IPS DF 4.7 (cell line): ENCODE measurements at regions not wholly inside any gene's neighbourhood (a gene's known extent, or its start where the extent isn't known, plus 50 kb on each side); places are given as distances from the start of the nearest gene placed in this dataset.
"Not testable (repeated sequence)": the region's sequence is repeated elsewhere in the genome, so short reads cannot be mapped to it uniquely, and the experiment has no call there.

Experiments
- DNase-seq: peaks from one replicate; pipeline ENCODE4 v3.0.0-alpha.2; 2013; ENCODE audit warnings: low spot score; ENCODE audit errors: extremely low read depth

- no peak for DNase-seq
These were observed 159.3 kb upstream of the TNFAIP3 start for GRCh38 chr6:137707590-137708360.

DNA sequence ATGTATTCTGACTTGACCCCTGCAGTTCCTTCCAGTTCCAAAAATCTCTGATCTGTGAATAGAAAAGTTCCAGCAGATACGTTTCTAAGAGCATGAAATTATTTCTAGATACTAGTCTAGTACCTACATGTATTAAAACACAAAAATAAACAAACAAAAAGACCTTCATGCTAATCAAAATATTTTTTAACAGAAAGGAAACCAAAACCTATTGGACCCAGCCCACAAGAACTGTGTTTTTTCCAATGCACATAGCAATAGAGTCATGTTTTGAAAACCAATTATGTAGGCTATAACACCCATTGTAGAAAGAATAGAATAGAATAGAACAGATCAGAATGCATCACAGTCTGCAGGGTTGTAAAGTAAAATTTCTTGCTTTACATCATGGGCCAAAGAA, 158.6 kb upstream of the TNFAIP3 start:
- no peak for DNase-seq

DNA sequence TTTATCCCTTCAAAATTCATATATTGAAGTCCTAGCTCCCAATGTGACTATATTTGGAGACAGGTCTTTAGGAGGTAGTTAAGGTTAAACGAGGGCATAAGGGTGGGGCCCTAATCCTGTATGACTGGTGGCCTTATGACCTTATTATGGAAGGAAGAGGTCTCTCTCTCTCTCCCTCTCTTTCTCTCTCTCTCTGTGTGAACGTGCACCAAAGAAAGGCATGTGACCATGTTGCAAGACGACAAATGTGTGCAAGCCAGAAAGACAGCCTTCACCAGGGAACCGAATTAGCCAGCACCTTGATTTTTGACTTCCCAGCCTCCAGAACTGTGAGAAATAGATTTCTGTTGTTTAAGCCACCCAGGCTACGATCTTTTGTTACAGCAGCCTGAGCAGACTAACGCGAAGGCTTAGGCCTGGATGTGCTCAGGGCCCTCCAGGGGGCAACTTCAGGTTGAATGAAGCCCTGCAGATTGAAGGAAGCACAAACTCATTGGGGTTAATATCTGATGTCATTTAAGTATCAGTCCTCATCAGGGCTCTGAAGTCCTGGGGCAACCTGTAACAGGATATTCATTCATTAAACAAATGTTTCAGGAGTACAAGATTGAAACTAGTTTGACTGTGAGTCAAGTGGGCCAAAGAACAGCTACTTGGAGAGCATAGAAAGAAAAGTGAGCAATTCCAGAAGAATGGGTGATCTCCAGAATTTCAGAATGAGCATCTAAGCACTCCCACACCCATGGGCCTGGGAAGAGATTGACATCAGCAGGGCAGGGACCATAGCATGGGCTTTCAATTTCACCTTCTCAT, 157.4 kb upstream of the TNFAIP3 start:
- DNase-seq, result no peak

DNA sequence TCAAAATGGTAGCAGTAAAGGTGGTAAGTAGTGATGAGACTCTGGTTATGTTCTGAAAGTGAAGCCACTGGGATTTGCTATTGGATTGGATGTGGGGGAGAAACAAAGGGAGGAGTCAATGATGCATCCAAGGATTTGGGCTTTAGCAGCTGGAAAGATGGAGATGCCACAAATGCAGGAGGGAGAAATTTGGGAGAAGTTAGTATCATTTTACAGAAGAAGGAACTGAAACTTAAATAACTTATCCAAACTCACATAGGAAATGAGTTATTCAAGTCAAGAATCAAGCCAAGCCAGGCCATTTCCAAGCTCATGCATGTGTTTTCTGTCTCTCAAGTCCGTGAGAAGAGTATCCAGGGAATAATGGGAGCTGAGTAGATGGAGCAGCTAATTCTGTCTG, 155.1 kb upstream of the TNFAIP3 start:
- DNase-seq, result no peak

- DNase-seq, result no peak
These were observed 154.5 kb upstream of the TNFAIP3 start for GRCh38 chr6:137712587-137712986.

- no peak for DNase-seq
These were observed 151.4 kb upstream of the TNFAIP3 start for GRCh38 chr6:137715589-137716045.

DNA sequence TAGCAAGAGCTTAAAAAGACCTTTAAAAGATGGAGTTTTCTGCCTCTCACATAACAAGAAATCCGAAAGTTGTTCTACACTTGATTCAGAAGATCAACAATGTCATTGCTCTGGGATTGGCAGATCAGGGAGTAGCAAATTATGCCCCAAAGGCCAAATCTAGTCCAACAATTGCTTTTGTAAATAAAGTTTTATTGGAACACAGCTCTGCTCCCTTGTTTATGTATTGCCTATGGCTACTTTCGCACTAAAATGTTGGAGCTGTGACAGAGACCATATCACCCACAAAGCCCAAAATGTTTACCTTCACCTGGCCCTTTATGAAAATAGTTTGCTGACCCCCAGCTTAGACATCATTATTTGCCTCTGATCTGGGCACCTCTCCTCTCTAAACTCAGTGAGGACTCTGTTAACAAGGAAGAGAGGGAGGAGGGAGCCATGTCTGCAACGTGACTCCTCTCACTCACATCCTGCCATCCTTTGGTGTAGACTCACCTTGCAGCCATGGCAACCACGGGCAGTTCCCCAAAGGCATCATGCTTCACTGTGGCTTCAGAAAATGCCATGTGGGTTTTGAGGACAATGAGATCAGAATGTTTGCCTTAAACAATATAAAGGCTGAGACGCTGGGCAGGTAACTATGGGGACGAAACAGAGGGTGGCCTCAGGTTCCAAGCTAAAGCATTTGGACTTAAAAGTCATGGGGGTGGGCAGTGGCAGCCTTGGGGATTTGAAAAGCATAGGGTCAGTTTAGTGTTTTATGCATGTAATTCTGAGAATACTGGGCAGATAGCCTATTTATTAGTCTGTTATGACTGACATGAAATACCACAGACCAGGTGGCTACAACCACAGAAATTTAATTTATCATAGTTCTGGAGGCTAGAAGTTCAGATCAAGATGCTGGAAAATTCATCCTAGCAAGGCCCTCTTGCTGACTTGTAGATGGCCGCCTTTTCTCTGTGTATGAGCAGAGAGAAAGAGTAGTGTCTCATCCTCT, 149.7 kb upstream of the TNFAIP3 start:
- no peak for DNase-seq

DNA sequence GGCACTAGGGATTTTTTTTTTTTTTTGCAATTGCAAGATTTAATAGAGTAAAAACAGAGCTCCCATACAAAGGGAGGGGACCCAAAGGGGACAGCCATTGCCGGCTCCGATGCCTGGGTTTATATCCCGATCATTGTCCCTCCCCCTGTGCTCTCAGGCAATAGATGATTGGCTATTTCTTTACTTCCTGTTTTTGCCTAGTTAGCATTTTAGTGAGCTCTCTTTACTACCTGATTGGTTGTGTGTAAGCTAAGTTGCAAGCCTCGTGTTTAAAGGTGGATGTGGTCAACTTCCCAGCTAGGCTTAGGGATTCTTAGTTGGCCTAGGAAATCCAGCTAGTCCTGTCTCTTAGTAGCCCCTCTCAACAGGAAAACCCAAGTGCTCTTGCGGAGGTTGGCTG, 148.2 kb upstream of the TNFAIP3 start:
- not testable (repeated sequence) for DNase-seq

- DNase-seq, result no peak
These were observed 144.2 kb upstream of the TNFAIP3 start for GRCh38 chr6:137722749-137723272.

DNA sequence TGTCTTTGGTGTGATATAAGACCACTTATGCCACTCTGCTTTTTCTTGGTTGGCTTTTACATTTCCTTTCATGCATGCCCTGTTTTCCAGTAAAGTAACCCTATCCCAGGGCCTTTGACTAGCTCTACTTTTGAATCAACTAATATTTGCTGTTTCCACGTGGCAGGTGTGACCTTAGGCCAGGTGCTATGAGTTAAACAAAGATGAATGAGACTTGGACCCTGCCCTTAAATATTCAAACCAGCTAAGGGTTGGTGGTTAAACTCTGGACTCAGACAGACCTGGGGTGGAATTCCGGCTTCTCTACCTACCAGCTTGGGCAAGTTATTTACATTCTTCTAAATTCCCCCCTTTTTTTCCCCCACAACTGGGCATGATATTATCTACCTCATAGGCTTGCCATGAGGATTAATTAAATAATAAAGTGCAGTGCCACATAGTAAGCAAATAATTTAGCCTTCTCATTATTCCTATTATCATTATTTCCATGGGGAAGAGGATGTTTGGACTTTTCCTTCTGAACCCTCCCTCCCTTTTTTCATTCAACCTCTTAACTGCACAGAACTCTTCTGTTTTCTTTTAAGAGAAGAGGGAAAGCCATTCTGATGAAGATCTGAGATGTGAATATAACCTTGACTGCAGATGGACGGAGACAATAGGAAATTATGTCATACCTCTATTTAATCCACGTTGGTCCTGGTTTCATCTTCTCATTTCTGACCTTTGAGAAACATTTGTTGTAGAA, 143.6 kb upstream of the TNFAIP3 start:
- DNase-seq, result no peak

DNA sequence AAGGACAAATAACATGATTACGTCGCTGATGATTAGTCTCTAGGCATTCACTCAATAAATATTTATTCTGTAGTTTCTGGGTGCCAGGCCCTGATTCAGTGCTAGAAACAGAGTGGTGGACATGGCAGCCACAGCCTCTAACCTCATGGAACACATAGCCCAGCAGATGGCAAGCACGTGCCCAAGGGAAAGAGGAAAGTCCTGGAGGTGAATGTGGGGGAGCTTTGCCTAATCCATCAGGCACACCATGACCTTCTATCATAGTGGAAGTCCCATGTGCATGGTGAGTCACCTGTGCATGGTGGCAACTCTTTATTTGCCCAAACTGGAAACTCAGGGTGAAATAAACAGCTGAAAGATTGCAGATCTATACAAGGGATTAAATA, 143.0 kb upstream of the TNFAIP3 start:
- DNase-seq, result no peak

DNA sequence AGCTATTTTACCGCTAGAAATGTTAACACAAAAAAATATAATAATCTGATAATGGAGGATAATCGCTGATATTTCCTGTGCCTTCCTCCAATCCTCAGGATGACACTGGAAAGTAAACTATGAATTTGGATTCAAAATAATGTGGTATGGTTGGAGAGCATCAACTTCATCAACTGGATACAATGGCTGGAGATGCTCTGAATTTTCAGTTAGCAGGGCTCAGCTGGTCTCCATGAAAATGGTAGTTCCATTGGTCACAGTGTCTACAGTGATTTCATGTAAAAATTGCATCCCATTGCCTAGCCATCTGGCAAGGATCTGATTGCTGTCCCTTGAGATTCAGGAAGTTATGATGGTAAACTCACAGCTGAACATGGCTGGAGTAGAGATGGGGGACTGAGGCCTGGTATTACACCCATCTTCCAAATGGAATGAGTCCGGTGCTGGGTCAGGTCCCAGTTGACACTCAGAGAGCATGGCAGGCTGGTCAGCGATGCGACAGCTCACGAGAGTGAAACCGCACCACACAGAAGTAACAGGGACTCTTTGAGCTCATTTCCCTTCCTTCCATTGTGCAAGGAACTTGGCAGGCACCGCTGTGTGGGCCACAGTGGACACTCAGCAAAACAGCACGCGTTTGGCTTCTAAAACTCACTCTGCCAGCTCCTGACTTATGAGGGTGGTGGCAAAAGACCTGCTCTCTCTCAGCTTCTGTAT, 142.4 kb upstream of the TNFAIP3 start:
- no peak for DNase-seq

DNA sequence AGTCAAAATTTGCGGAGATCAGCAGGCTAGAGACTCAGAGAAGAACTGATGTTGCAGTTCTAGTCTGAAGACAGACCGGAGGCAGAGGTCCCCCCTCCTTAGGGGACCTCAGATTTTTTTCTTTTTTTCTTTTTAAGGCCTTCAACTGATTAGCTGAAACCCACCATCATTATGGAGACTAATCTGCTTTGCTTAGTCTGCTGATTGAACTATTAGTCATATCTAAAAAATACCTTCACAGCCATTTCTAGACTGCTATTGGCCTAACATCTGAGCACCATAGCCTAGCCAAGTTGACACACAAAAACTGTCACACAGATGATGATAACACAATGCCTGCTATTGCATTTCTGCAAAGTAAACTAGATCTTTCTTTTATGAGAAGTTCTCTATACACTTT, 141.1 kb upstream of the TNFAIP3 start:
- no peak for DNase-seq

DNA sequence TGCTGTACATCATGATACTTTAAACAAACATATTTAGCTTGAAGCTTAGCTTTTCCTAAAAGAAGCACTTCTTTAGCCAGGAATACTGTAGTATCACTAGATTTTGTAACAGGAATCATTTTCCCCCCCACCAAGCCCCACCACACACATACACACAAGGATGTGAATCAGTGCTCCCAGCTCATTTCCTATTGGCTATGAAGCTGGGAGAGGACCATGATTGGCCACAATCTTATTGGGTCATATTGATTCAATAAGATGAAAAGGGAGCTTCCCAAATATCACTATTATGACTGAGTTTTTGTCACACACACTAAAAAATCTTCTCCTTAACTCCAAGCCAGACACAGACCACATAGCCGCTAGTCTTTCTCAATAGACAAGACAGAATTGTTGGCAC, 140.5 kb upstream of the TNFAIP3 start:
- DNase-seq, result no peak

DNA sequence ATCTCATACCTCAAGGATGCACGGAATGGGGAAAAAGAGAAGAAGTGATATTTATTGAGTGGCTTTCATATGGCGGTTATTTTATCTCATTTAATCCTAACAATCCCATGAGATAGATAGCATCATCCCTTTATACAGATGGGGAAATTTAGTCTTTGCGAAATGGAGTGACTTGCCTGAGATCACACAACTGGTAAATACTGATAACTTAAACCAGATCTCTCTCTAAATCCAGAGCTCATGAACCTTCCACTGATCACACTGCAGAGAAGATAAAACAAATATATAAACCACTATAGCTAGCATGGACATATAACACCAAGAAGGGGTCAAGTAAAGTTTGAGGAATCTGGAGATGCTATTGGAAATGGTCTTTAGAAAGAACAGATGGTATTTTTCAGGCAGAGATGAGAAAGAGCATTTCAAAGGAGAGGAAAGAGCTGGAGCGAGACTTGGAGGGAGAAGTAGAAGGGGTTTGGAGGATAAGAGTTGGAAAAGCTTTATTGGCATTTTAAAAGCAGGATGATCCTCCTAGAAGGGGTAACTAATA, 139.8 kb upstream of the TNFAIP3 start:
- DNase-seq, result no peak

GRCh38 chr6:137728386-137729349, 138.4 kb upstream of the TNFAIP3 start:
- no peak for DNase-seq

DNA sequence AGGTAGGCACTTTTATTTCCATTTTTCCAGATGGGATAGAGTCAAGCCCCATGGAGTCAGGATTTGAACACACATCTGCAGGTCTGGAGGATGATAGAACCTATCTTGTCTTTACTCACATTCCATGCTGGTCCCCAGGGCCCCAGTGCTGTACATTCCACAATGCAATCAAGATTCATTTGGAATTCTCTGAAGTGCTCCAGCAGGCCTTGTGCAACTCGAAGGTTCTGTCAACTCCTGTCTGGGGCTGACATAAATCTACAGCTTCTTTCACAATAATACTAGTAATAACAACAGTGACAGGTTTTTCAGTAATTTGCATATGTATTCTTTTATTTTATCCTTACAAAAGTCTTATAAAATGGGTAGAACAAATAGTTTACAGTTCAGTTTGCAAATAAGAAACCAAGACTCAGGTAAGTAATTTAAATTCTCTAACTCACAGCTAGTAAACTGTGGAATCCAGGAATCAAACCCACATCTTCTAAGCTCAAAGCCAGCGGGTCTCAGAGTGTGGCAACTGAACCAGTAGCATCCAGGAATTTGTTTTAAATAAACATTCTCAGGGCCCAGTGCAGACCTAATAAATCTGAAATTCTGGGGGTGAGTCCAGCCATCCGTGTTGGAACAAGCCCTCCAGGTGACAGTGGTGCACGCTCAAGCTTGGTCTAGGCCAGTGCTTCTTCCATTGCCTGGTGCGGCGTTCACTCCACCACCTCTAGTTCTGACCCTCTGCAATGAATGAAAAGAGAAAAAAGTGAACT, 137.0 kb upstream of the TNFAIP3 start:
- no peak for DNase-seq

DNA sequence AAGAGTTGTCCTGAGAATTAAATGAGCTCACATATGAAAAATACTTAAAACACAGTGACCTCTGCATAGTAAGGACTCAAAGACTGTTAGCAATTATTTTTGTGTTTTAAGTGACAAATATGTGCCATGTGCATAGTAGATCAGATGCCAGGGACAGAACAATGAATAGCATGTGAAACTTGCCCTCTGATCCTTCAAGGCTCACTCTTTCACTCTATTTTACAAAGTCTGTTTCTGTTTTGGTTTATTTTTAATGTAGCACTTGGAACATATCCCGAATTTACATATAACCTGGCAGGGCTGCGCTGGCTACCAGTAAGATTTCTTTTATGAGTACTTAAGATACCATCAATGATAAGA, 135.5 kb upstream of the TNFAIP3 start:
- no peak for DNase-seq
